Astrocyte (in vitro differentiated cells and primary cell): ENCODE measurements at regions not wholly inside any gene's neighbourhood (a gene's known extent, or its start where the extent isn't known, plus 50 kb on each side); places are given as distances from the start of the nearest gene placed in this dataset.

Experiments
- CTCF ChIP-seq: IDR thresholded peaks from 2 replicates; pipeline ENCODE4 v1.5.1; 2011; ENCODE audit warnings: low read depth, mild to moderate bottlenecking, inconsistent platforms, low read length, moderate library complexity; ENCODE audit not compliant: insufficient read depth
- EZH2 ChIP-seq: IDR thresholded peaks from 2 replicates; pipeline ENCODE4 v1.6.1; 2012; ENCODE audit warnings: mild to moderate bottlenecking, low read length, inconsistent platforms; ENCODE audit not compliant: insufficient read depth

DNA sequence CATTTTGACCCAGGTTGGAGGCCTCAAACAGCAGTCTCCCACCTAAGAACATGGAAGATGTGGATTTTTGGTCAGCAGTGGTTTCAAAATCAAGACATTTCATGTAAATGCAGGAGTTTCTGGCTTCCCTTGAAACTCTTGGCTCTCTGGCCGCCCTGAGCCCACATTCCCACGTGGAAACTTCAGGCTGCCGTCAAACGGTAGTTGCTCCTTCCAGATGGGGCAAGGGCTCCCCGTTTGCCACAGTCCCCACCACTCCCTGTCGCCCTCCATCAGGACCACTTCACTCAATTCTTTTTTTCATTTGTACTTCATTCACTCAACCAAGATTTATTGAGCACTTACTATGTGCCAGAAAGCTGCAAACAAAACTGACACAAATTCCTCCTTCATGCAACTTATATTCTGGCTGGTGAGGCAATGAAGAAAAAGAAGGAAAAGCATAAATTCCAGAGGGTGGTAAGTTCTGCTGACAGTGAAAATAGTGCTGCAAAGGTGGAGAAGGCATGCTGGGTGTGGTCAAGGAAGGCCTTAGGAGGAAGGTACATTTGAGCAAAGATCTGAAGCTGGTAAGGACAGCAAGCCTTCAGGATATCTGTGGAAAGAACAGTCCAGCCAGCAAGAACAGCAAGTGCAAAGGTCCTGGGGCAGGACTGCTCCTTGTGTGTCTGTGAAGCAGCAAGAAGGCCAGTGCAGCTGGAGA, 62.9 kb upstream of the PTPN1 start:
- TF ChIP-seq CTCF (no peak), EZH2 (no peak)
